ENCODE measurements at regions not wholly inside any gene's neighbourhood (a gene's known extent, or its start where the extent isn't known, plus 50 kb on each side); places are given as distances from the start of the nearest gene placed in this dataset.

DNA sequence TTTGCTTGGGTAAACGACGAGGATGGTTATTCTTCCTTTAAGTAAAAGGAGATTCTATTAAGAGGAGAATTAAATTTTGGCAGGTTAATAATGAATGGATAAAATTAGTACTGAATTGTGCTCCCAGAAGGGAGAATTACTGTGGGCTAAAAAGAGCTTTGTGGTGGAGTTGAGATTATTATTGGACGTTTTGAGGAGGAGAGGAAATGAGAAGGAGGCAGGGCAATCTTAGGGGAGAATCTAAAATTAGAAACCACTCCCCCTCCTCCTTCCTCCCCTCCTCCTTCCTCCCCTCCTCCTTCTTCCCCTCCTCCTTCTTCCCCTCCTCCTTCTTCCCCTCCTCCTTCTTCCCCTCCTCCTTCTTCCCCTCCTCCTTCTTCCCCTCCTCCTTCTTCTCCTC lies 331.8 kb downstream of the PRL start:
- Histone ChIP-seq H3K27ac (ENCODE audit: low read depth, low read length) (no peak overlapping the region), H3K27me3 (ENCODE audit: control insufficient read depth, insufficient read depth, low read length) (no peaks in the 10 kb centered on the region), H3K9me3 (ENCODE audit: control insufficient read depth, insufficient read depth, low read length) (no peaks in the 10 kb centered on the region), H3K4me3 (ENCODE audit: low read depth, low read length) (no peak overlapping the region)
- no peak for DNase-seq (ENCODE audit: low read depth, low spot score)
- TF ChIP-seq, protein P1, sequence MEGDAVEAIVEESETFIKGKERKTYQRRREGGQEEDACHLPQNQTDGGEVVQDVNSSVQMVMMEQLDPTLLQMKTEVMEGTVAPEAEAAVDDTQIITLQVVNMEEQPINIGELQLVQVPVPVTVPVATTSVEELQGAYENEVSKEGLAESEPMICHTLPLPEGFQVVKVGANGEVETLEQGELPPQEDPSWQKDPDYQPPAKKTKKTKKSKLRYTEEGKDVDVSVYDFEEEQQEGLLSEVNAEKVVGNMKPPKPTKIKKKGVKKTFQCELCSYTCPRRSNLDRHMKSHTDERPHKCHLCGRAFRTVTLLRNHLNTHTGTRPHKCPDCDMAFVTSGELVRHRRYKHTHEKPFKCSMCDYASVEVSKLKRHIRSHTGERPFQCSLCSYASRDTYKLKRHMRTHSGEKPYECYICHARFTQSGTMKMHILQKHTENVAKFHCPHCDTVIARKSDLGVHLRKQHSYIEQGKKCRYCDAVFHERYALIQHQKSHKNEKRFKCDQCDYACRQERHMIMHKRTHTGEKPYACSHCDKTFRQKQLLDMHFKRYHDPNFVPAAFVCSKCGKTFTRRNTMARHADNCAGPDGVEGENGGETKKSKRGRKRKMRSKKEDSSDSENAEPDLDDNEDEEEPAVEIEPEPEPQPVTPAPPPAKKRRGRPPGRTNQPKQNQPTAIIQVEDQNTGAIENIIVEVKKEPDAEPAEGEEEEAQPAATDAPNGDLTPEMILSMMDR (IDR thresholded peaks at IDR 0.05; ENCODE audit: low read depth, low read length), result no peak
- CTCF ChIA-PET, result no interaction called here
- POLR2A ChIA-PET, result no interaction called here

- no peak for DNase-seq (ENCODE audit: low read depth, low spot score)
- POLR2A ChIA-PET, result no interaction called here
- no peak overlapping the region for H3K27ac ChIP-seq (ENCODE audit: low read depth, low read length)
- CTCF ChIA-PET, result interaction anchor here (0.6 kb wide), 1 partner anchor 1440 kb away, joined by 5 read pairs; no protein-coding TSS in a partner anchor
- H3K27me3 ChIP-seq (ENCODE audit: control insufficient read depth, insufficient read depth, low read length), result no peaks in the 10 kb centered on the region
- H3K4me3 ChIP-seq (ENCODE audit: low read depth, low read length), result no peak overlapping the region
- TF ChIP-seq, protein P1 (IDR thresholded peaks at IDR 0.05; ENCODE audit: low read depth, low read length), result no peak
- no peaks in the 10 kb centered on the region for H3K9me3 ChIP-seq (ENCODE audit: control insufficient read depth, insufficient read depth, low read length)
Measured at GRCh38 chr6:21965953-21966539, 330.8 kb downstream of the PRL start.

GRCh38 chr6:21967056-21967974 lies 329.5 kb downstream of the PRL start:
- H3K4me3 ChIP-seq (ENCODE audit: low read depth, low read length), result no peak overlapping the region
- H3K27me3 ChIP-seq (ENCODE audit: control insufficient read depth, insufficient read depth, low read length), result no peaks in the 10 kb centered on the region
- TF ChIP-seq, protein P1 (IDR thresholded peaks at IDR 0.05; ENCODE audit: low read depth, low read length), result no peak
- CTCF ChIA-PET, result interaction anchor here (0.5 to 1.2 kb wide), 3 partner anchors 21 to 159 kb away, joined by 3 to 4 read pairs (median 4); no protein-coding TSS in a partner anchor
- no peak overlapping the region for H3K27ac ChIP-seq (ENCODE audit: low read depth, low read length)
- POLR2A ChIA-PET, result no interaction called here
- no peak for DNase-seq (ENCODE audit: low read depth, low spot score)
- no peaks in the 10 kb centered on the region for H3K9me3 ChIP-seq (ENCODE audit: control insufficient read depth, insufficient read depth, low read length)

GRCh38 chr6:21968411-21968810 lies 328.4 kb downstream of the PRL start:
- Histone ChIP-seq H3K4me3 (ENCODE audit: low read depth, low read length) (no peak overlapping the region), H3K27ac (ENCODE audit: low read depth, low read length) (no peak overlapping the region), H3K9me3 (ENCODE audit: control insufficient read depth, insufficient read depth, low read length) (no peaks in the 10 kb centered on the region), H3K27me3 (ENCODE audit: control insufficient read depth, insufficient read depth, low read length) (no peaks in the 10 kb centered on the region)
- TF ChIP-seq, protein P1 (IDR thresholded peaks at IDR 0.05; ENCODE audit: low read depth, low read length), result no peak
- ChIA-PET POLR2A (no interaction called here), CTCF (interaction anchor here (0.5 to 1.1 kb wide), 3 partner anchors 178 to 1354 kb away, joined by 3 to 5 read pairs (median 3); no protein-coding TSS in a partner anchor)
- no peak for DNase-seq (ENCODE audit: low read depth, low spot score)

DNA sequence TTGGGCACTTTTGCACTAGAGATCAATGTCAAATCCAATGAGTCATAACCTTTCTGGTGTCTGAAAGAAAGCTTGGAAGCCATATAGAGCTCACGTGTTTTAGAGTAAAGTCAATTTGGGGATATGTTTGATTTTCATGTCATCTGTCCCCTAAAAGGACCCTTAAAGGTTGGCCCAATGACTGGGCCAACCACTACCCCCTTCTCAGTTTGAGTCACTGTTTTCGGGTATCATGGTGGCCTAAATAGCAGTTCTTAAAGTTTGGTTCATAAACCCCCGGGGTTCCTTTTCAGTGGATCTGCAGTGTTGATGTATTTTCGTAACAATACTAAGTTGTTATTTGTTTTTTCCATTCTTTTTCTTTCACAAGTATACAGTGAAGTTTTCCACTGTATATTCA lies 327.6 kb downstream of the PRL start:
- Histone ChIP-seq H3K27me3 (ENCODE audit: control insufficient read depth, insufficient read depth, low read length) (no peaks in the 10 kb centered on the region), H3K27ac (ENCODE audit: low read depth, low read length) (no peak overlapping the region), H3K4me3 (ENCODE audit: low read depth, low read length) (no peak overlapping the region), H3K9me3 (ENCODE audit: control insufficient read depth, insufficient read depth, low read length) (no peaks in the 10 kb centered on the region)
- TF ChIP-seq, protein P1 (IDR thresholded peaks at IDR 0.05; ENCODE audit: low read depth, low read length), result no peak
- CTCF ChIA-PET, result interaction anchor here (0.6 to 1.1 kb wide), 2 partner anchors 177 to 1355 kb away, joined by 3 to 5 read pairs; no protein-coding TSS in a partner anchor
- DNase-seq (ENCODE audit: low read depth, low spot score), result no peak
- POLR2A ChIA-PET, result no interaction called here

Measured in AG04450 (cell line).